ENCODE measurements at regions not wholly inside any gene's neighbourhood (a gene's known extent, or its start where the extent isn't known, plus 50 kb on each side); places are given as distances from the start of the nearest gene placed in this dataset.
"Not testable (repeated sequence)": the region's sequence is repeated elsewhere in the genome, so short reads cannot be mapped to it uniquely, and the experiment has no call there.

DNA sequence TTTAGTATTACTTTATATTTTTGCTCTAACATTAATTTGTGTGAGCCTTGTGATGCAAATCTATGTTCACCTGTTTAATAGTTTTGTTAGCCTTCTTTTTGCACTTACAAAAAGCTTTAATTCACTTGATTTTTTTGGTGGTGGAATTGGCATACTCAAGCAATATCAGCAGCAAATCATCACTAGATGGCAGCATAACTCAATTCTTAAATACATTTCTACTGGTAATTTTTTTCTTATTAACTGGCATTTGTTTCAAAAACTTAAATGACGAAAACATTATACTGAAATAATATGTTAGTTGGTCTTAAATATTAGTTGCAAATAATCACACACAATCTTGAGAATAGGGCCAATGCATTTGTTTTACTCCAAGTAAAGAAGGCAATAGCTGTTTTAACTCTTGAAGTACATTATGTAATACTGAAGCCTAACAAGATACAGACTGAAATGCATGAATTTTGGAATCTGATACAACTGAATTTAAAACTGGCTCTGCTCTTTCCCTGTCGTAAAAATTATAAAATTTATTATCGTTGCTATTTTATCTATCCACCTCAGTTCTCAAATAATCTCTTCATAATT lies 151.5 kb downstream of the ATXN7L3B start:
- peak; percentile 11 for DNase-seq

DNA sequence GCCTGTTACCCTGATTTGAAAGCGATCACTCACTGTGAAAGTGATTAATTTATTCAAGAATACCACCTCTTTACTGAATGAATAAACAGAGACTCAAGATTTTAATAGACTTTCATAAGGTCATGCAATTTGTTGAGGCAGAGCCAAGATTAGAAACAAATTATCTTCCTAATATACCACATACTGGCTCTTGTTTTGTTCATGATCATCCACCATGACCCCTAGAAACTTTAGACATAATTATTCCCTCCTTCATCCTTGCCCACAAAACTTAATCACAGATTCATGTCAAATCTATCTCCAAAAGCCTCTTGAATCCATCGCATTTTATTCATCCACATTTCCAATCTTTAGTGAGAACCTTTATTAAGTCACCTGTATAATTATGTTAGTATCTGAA lies 152.3 kb downstream of the ATXN7L3B start:
- no peak for DNase-seq

DNA sequence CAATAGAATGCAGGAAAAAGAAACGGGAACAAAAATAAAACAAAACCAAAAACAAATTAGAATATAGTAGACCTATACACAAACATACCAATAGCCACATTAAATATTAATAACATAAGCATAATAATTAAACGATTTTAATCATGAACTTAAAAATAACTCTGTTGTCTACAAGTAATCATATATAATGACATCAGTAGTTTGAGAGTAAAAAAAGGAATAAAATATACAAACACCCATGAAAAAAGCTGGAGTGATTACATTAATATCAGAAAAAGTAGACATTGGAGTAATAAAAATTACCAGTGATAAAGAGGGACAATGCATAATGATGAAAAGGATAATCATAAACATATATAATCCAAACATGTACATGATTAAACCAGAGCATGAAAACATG lies 181.8 kb downstream of the ATXN7L3B start:
- DNase-seq: no peak

DNA sequence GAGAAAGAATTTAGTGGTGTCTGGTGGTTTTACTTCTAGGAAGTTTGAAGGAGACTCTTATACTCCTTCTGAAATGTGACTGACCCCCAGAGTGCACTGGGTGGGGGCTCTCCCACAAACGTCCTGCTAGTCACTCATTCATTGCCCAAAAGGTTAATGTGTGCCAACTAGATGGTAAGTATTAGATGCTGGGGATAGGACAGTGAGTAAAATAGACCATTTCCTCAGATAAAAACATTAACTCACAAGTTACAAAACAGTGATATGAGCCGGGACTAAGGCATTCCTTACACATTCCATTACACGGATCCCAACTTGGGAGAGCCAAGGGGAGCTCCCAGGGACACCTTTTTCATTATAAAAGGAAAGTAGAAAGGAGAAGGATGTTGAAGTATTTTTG lies 185.1 kb downstream of the ATXN7L3B start:
- DNase-seq: no peak

DNA sequence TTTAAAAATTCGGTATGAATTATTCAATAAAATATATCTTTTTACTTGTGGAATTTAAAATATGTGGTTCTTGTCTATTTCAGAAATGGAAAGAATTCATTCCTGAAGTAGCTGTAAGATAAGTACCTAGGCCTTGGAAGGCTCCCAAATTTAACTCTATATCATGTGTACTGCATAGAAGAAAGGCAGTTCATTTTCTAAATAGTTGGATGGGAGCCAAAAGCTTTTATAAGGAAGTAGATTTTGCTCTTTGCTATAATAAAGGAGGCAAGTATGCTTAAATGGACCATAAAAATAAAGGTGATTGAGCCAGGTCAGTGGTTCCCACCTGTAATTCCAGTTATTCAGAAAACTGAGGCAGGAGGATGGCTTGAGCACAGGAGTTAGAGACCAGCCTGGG lies 187.5 kb downstream of the ATXN7L3B start:
- no peak for DNase-seq

DNA sequence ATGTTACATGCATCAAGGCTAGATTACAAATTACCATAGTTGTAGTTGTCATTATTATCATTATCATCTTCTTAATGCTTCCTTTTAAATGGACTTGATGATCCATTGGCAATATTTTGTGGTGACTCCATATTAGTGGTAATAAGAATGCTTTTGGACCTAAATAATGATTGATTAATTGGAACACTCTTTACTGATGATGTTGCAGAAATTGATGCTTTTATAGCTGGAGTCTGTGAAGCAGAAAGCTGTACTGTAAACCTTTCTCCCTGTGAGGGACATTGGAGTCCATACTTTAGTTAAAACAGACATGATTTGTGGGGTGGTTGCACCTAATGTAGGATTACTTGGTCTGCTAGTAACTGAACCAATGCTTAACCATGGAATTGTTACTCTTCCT lies 190.4 kb downstream of the ATXN7L3B start:
- DNase-seq: no peak

DNA sequence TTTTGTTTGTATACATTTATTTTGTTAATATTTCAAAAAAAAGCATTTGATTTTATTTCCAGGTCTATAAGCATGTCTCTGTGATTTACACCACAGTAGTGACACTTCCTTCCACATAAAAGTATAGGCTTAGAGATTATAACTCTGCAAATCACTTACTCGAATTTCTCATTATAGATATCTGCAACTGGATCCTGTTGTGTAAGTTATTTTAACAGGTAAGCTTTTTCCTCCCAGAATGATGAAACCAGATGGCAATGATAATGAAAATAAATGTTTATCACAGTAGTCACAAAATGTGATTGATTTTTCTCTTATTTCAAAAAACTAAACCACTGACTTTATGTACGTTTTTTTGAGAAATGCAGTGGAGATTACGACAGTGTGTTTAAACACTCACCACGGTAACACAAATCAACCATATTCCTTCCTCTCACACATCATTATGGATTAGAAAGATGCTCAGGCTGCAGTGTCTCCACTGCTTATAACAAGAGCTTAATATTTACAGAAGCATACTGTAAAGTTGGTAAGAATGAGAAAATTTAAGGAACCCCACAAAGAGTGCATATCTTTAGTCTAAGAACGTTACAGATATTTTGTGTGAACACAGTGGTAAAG lies 194.6 kb downstream of the ATXN7L3B start:
- no peak for DNase-seq

DNA sequence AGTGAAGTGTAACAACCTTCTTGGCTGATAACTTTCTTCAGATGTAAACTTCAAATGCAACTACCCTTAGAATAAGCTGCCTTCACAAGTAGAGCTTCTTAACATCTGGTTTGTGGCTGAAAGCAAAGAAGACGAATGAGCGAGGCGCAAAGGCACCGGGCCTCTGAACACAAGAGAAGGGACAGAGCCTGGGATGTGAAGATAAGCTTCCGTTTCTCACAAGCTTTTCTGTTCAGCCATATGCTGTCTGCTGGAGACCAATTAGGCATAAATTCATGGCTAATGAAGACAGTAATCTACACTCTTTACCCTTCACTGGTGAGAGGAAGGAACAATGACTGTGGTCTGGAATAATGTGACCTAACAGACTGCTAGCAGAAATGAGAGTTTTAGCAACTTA lies 195.2 kb downstream of the ATXN7L3B start:
- no peak for DNase-seq

DNA sequence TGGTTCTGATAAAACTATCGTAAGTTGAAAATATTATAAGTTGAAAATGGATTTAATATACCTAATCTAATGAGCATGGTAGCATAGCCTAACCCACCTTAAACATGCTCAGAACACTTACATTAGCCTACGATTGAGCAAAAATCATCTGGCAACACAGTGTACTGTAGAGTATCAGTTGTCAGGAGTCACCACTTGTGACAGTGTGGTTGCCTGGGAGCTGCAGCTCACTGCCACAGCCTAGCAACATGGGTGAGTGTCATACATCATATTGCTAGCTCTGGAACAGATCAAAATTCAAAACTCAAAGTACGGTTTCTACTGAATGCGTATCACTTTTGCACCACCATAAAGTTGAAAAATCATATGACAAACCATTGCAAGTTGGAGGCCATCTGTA lies 203.5 kb downstream of the ATXN7L3B start:
- DNase-seq: no peak

DNA sequence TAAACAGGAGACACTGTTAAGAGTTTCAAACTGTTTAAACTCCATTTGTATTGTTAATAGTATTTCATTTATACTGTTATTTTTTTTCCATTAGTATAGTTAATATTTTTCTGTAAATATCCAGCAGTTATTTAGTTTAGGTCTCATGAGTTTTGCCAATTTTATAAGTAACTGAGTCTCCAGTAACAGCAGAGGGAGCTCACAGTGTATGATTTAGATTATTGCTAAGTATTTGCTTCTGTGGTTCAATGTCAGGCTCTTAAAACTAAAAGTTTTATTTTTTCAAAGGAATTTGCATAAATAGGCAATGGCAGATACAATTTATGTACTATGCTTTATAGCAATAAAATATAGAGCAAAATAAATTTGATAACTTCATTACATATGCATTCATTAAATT lies 209.7 kb downstream of the ATXN7L3B start:
- DNase-seq: no peak

DNA sequence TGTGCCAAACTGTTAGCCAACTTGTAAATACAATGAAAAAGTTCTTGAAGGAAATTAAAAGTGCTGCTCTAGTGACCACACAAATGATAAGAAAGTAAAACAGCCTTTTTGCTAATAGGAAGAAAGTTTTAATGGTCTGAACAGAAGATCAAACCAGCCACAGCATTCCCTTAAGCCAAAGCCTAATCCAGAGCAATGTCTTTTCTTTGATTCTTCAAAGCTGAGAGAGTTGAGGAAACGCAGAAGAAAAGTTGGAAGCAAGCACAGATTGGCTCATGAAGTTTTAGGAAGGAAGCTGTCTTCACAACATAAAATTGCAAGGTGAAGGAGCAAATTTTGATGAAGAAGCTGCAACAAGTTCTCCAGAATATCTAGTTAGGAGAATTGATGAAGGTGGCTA lies 213.8 kb downstream of the ATXN7L3B start:
- DNase-seq: no peak

DNA sequence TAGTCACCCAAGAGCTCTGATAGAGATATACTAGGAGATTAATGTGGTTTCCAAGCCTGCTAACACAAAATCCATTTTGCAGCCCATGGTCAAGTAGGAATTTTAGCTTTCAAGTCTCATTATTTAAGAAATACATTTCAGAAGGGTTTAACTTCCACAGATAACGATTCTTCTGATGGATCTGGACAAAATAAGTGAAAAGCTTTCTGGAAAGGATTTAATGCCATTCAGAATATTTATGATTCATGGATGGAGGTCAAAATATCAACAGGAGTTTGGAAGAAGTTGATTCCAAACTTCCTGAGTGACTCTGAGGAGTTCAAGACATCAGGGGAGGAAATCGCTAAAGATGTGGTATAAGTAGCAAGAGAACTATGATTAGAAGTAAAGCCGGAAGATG lies 214.6 kb downstream of the ATXN7L3B start:
- DNase-seq: no peak

DNA sequence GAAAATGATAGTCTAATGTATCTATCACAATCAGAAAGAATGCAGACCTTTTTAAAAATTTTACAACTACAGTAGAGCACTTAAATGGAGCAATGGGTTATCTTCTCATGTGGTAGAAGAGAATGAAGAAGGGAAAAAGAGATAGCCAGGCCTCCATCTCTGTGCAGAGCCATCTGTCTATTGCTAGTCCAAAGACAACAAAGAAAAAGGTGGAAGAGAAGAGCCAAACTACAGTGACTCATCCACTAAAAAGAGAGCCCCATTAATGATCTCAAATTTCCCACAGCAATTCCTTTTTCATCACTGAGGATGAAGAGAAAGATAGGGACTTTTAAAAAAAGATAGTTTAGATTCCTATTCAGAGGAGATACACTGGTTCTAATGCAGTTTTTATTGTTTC lies 232.9 kb downstream of the ATXN7L3B start:
- DNase-seq: no peak

DNA sequence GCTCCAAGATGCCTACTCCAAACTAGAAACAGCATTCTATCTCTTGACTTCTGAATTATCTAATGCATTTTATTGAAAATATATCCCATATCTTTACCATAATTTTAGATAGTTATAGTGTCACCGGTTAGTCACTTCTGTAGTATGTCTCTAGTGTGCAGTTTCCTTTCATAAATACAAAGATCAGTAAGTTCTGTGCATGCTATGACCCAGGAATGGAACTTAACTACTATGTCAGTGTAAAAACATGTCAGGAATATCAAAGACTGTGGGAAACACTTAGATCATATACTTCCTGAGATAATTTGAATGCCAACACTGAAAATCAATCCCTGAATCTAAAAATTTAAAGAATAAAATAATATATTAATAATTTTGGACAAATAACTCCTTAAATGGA lies 237.6 kb downstream of the ATXN7L3B start:
- no peak for DNase-seq

DNA sequence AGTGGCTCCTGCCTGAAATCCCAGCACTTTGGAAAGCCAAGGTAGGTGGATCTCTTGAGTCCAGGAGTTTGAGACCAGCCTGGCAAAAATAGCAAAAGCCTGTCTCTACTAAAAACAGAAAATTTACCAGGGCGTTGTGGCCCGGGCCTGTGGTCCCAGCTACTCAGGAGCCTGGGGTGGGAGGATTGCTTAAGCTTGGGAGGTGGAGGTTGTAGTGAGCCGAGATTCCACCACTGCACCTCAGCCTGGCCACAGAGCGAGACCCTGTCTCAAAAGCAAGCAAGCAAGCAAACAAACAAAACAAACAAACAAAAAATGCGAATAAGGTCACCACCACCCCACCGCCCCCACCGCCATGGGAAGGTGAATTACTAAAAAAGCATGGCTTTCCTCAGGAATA lies 238.7 kb downstream of the ATXN7L3B start:
- DNase-seq: no peak

DNA sequence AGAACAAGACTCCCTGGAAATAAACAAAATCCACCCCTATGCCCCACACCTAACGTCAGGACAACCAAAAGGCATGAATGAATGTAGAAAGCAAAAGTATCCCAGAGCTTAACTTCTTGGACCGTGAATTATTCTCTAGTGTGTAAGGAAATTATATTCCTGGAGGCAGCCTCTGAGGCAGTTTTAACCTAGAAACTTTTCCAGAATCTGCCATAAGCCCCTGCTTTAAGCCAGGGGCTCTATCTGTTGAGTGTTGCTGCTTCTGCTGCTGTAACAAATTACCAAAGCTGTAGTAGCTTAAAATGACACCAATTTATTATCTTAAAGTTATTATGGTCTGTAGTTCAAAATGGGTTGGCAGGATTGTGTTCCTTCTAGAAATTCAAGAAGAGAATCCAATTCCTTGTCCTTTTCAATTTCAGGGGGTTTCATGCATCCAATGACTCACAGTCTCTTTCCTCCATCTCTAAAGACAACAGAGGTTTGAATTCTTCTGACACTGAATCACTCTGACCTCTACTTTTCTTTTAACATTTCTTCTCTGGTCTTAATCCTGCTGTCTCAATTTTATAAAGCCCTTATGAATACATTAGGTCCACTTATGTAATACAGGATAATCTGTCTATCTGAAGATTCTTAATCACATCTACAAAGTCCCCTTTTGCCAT lies 242.7 kb downstream of the ATXN7L3B start:
- no peak for DNase-seq

DNA sequence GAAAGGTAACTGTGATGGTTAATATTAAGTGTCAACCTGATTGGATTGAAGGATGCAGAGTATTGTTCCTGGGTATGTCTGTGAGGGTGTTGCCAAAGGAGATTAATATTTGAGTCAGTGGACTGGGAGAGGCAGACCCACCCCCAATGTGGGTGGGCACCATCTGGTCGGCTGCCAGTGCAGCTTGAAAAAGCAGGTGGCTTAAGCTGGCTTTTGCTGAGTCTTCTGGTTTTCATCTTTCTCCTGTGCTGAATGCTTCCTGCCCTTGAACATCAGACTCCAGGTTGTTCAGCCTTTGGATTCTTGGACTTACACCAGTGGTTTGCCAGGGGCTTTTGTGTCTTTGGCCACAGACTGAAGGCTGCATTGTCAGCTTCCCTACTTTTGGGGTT lies 243.2 kb downstream of the ATXN7L3B start:
- DNase-seq: not testable (repeated sequence)

DNA sequence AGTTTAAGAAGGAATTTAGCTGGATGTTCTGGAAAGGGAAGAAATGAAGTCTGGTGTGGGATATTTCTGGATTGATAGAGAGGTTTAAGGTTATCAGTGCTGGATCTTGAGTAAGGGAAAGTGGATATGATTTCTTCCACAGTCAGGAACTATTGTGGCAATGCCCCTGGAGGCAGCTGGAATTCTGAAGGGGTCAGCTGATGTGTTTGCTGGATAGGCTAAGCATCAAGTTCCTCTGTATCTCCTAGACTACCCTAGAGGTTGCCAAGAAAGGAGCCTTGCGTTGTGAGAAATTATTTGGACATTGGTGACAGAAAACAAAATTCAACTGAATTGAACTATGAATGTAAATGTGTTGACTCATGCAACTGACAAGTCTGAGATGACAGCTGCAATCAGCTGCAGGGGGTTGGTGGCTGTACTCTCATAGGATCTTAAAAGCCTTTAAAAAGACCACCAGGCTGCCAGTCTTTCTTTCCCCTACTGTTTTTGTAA lies 244.4 kb downstream of the ATXN7L3B start:
- no peak for DNase-seq

DNA sequence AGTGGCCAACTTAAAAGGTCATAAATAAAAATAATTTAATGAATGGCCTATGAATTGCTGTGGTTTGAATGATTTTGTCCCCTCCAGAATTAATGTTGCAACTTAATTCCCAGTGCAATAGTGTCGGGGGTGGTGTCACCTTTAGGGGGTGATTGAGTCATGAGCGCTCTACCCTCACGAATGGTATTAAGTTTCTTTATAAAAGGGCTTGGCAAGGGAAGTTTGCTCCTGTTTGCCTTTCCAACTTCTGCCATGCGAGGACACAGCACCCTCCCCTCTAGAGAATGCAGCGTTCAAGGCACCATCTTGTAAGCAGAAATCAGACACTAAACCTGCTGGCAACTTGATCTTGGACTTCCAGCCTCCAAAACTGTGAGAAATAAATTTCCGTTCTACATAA lies 253.3 kb downstream of the ATXN7L3B start:
- DNase-seq: no peak

DNA sequence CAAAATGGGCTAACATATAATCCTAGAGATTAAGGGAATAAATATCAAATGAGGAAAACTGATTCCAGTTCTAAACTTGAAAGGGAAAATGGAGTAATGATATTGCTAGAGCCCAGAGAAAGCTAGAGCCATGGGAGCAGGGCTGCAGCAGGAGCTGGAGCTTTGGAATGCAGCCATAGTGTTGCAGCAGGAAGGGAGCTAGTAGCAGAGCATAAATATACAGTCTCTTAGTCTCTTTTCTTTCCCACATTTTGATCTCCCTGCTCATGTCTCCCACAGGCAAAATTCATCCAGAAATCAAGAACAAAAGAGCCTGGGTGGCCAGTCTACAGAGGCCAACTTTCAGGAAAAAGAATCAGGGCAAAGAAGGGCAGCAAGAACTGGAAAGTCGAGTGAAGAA lies 253.7 kb downstream of the ATXN7L3B start:
- DNase-seq: no peak

DNA sequence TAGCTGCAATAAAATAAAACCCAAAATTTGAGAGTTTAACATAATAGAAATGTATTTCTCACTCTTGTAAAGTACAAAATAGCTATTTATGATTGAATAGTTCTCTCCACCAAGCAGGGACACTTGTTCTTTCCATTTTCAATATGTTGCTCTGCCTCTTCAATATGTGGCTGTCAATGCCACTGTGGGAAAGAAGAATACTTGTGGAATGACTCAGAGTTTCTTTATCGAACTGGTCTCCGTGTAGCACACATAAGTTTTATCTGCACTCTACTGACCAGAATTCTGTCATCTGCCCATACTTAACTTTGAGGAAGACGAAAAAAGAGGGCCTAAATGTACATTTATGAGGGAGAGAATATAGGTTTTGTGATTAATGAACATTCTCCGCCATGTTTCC lies 256.9 kb downstream of the ATXN7L3B start:
- no peak for DNase-seq

DNA sequence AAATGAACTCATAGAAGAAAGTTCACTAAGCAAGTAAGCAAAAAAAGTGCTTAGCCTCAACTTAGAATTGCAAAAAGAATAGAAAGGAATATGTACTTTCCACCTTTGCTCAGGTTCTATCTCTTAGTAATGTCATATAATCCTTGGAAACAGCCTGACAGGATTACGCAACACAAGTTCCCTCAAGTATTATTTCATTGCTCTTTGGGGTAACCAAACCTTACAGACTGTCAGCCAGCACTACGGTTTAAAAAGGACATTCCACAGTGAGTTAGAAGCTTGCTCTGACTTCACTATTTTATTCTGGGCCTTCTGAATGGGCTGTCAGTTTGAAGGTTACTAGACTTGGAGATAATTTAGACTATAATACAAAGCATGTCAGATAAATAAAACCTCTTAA lies 264.0 kb downstream of the ATXN7L3B start:
- no peak for DNase-seq

DNA sequence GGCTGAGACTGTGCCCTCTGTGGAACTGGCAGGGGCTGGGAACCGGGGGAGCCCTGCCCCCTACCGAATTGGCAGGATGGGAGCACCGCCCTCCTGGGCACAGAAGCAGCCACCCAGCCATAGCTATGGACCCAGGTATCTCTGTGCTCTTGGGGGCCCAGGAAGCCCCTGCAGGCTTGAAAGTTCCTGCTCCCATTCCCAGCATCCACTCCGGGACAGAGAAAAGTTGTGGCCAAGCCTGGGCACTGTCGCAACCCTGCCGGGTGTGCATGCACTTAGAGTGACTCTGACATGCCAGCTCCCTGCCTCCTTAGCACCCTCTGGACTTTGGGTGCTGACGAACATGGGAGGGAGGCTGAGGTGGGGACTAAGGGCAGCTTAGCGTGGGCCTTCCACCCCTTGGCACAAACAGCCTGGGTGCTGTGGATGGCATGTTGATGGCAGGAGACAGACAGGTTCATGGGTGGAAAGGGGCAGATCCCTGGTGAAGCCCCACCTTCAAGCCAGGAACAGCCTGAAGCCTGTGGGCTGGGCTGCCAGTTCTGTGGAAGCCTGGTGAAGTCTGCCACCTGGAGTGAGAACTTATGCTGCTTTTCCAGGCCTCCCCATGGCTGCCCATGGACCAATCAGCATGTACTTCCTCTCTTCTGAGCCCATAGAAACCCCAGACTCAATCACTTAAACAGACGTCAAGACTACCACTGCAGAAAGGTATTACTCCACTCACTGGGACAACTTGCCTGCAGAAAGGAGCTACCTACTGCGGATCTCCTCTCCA lies 279.0 kb downstream of the ATXN7L3B start:
- DNase-seq: no peak

DNA sequence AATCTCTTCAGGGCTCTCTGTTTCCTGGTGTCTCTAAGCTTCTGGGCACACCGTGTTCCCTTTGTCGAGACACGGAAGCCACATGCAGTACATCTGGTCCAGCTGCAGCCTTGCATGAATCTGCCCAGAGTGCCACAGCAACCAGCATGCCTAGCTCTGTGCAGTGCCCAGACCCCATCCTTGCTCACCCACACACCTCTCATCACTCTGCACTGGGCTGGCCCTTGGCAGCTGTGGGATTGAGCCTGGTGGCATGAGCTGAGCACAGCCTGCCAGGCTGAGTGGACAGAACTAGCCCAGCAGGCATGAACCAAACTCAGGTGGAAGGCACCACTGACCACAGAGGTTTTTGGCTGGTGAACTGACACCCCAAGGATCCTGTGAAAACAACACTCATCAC lies 279.9 kb downstream of the ATXN7L3B start:
- DNase-seq: no peak

Measured in NCI-H2029 treated with DMSO at 0.1 percent for 48 hours (cell line).